ENCODE measurements at regions not wholly inside any gene's neighbourhood (a gene's known extent, or its start where the extent isn't known, plus 50 kb on each side); places are given as distances from the start of the nearest gene placed in this dataset.

- TF ChIP-seq ZNF274 (IDR thresholded peaks at IDR 0.05; ENCODE audit: low read depth, low read length) (no peak), YY1 (IDR thresholded peaks at IDR 0.05; ENCODE audit: insufficient read depth, insufficient read length) (no peak)
Observed at GRCh38 chr4:35461931-35462659, 782.2 kb downstream of the ARAP2 start.

Measured in NT2/D1 (cell line).